ACC112 (cell line): ENCODE measurements at regions not wholly inside any gene's neighbourhood (a gene's known extent, or its start where the extent isn't known, plus 50 kb on each side); places are given as distances from the start of the nearest gene placed in this dataset.
"Not testable (repeated sequence)": the region's sequence is repeated elsewhere in the genome, so short reads cannot be mapped to it uniquely, and the experiment has no call there.

ENCODE experiments used
- H2AFZ ChIP-seq: fragments of 200-600 bp; sonication (generic); one replicate; pipeline ENCODE4 v1.6.0; 2017; ENCODE audit warnings: antibody characterized with exemption, low read length; ENCODE audit not compliant: unreplicated experiment
- H3K27ac ChIP-seq: fragments of 200-600 bp; sonication (generic); 2 replicates; pipeline ENCODE4 v1.5.1; 2014; ENCODE audit warnings: low read depth, mild to moderate bottlenecking, antibody characterized with exemption, low read length, moderate library complexity
- H3K27me3 ChIP-seq: fragments of 200-600 bp; sonication (generic); 2 replicates; pipeline ENCODE4 v1.6.1; 2014; ENCODE audit warnings: mild to moderate bottlenecking, antibody characterized with exemption, low read length, moderate library complexity, mixed read lengths; ENCODE audit not compliant: insufficient read depth
- H3K36me3 ChIP-seq: fragments of 200-600 bp; sonication (generic); 2 replicates; pipeline ENCODE4 v1.6.1; 2016; ENCODE audit warnings: mild to moderate bottlenecking, antibody characterized with exemption, low read length, moderate library complexity, mixed read lengths; ENCODE audit not compliant: insufficient read depth
- H3K4me1 ChIP-seq: fragments of 200-600 bp; sonication (generic); one replicate; pipeline ENCODE4 v1.6.1; 2016; ENCODE audit warnings: low read length, mixed read lengths; ENCODE audit not compliant: insufficient read depth, unreplicated experiment, control insufficient read depth
- H3K4me3 ChIP-seq: fragments of 200-600 bp; sonication (generic); 2 replicates; pipeline ENCODE4 v1.5.1; 2014; ENCODE audit warnings: mild to moderate bottlenecking, low read depth, low read length
- H3K79me2 ChIP-seq: fragments of 200-600 bp; sonication (generic); one replicate; pipeline ENCODE4 v1.6.0; 2016; ENCODE audit warnings: low read length; ENCODE audit not compliant: control insufficient read depth, unreplicated experiment, insufficient read depth

- Histone ChIP-seq H3K27ac (no peak overlapping the region), H3K4me3 (no peak overlapping the region), H3K27me3 (no peaks in the 10 kb centered on the region), H3K79me2 (no peaks in the 10 kb centered on the region), H2AFZ (no peak overlapping the region), H3K36me3 (no peaks in the 10 kb centered on the region), H3K4me1 (peaks cover 15% of the 10 kb centered on the region)
Measured at GRCh38 chr5:142221091-142221860, 103.5 kb downstream of the SPRY4 start.

- H3K36me3 ChIP-seq = no peaks in the 10 kb centered on the region
- H3K79me2 ChIP-seq = no peaks in the 10 kb centered on the region
- H3K27me3 ChIP-seq = no peaks in the 10 kb centered on the region
- H3K4me3 ChIP-seq = no peak overlapping the region
- H3K4me1 ChIP-seq = peaks cover 22% of the 10 kb centered on the region
- no peak overlapping the region for H2AFZ ChIP-seq
- H3K27ac ChIP-seq = no peak overlapping the region
Measured at GRCh38 chr5:142219146-142219545, 105.7 kb downstream of the SPRY4 start.

GRCh38 chr5:142216931-142217330 is 107.9 kb downstream of the SPRY4 start:
- Histone ChIP-seq H3K79me2 (no peaks in the 10 kb centered on the region), H3K4me1 (peaks cover 15% of the 10 kb centered on the region), H3K27me3 (no peaks in the 10 kb centered on the region), H3K36me3 (no peaks in the 10 kb centered on the region), H2AFZ (no peak overlapping the region), H3K4me3 (no peak overlapping the region; the same call in 1 of the 2 replicates), H3K27ac (peak overlapping the region; percentile 91; the same call in 1 of the 2 replicates)

GRCh38 chr5:142215915-142216681 is 107.5 kb downstream of the NDFIP1 start:
- peak overlapping the region; percentile 91 for H3K27ac ChIP-seq
- H2AFZ ChIP-seq = peak overlapping the region; percentile 20
- no peaks in the 10 kb centered on the region for H3K27me3 ChIP-seq
- peaks cover 15% of the 10 kb centered on the region for H3K4me1 ChIP-seq
- peak overlapping the region; percentile 56 for H3K4me3 ChIP-seq
- no peaks in the 10 kb centered on the region for H3K36me3 ChIP-seq
- H3K79me2 ChIP-seq = no peaks in the 10 kb centered on the region

GRCh38 chr5:142213077-142213476 is 104.5 kb downstream of the NDFIP1 start:
- H3K36me3 ChIP-seq = no peaks in the 10 kb centered on the region
- H2AFZ ChIP-seq = no peak overlapping the region
- no peak overlapping the region for H3K27ac ChIP-seq
- H3K27me3 ChIP-seq = no peaks in the 10 kb centered on the region
- H3K4me3 ChIP-seq = no peak overlapping the region
- no peaks in the 10 kb centered on the region for H3K79me2 ChIP-seq
- H3K4me1 ChIP-seq = peaks cover 15% of the 10 kb centered on the region

GRCh38 chr5:142211918-142212317 is 103.3 kb downstream of the NDFIP1 start:
- Histone ChIP-seq H3K4me1 (peaks cover 13% of the 10 kb centered on the region), H3K79me2 (no peaks in the 10 kb centered on the region), H3K27me3 (no peaks in the 10 kb centered on the region), H3K27ac (no peak overlapping the region), H3K4me3 (no peak overlapping the region), H3K36me3 (no peaks in the 10 kb centered on the region), H2AFZ (no peak overlapping the region)

- Histone ChIP-seq H3K4me1 (peaks cover 5% of the 10 kb centered on the region), H3K36me3 (no peaks in the 10 kb centered on the region), H2AFZ (no peak overlapping the region), H3K27ac (no peak overlapping the region), H3K79me2 (no peaks in the 10 kb centered on the region), H3K4me3 (no peak overlapping the region), H3K27me3 (no peaks in the 10 kb centered on the region)
Measured at GRCh38 chr5:142210864-142211412, 102.4 kb downstream of the NDFIP1 start.

GRCh38 chr5:142210011-142210410 is 101.4 kb downstream of the NDFIP1 start:
- H3K4me3 ChIP-seq = no peak overlapping the region
- H3K27me3 ChIP-seq = no peaks in the 10 kb centered on the region
- H3K4me1 ChIP-seq = no peaks in the 10 kb centered on the region
- H3K27ac ChIP-seq = no peak overlapping the region
- H2AFZ ChIP-seq = no peak overlapping the region
- no peaks in the 10 kb centered on the region for H3K36me3 ChIP-seq
- no peaks in the 10 kb centered on the region for H3K79me2 ChIP-seq

- Histone ChIP-seq H3K27ac (no peak overlapping the region), H3K36me3 (no peaks in the 10 kb centered on the region), H2AFZ (no peak overlapping the region), H3K27me3 (no peaks in the 10 kb centered on the region), H3K79me2 (no peaks in the 10 kb centered on the region), H3K4me3 (no peak overlapping the region), H3K4me1 (no peaks in the 10 kb centered on the region)
Measured at GRCh38 chr5:142208777-142209312, 100.3 kb downstream of the NDFIP1 start.

GRCh38 chr5:142208244-142208643 is 99.7 kb downstream of the NDFIP1 start:
- not testable (repeated sequence) for H2AFZ ChIP-seq, H3K4me3 ChIP-seq, H3K36me3 ChIP-seq, H3K4me1 ChIP-seq, H3K27ac ChIP-seq, H3K79me2 ChIP-seq, H3K27me3 ChIP-seq
